ENCODE measurements at regions not wholly inside any gene's neighbourhood (a gene's known extent, or its start where the extent isn't known, plus 50 kb on each side); places are given as distances from the start of the nearest gene placed in this dataset.
"Not testable (repeated sequence)": the region's sequence is repeated elsewhere in the genome, so short reads cannot be mapped to it uniquely, and the experiment has no call there.

DNA sequence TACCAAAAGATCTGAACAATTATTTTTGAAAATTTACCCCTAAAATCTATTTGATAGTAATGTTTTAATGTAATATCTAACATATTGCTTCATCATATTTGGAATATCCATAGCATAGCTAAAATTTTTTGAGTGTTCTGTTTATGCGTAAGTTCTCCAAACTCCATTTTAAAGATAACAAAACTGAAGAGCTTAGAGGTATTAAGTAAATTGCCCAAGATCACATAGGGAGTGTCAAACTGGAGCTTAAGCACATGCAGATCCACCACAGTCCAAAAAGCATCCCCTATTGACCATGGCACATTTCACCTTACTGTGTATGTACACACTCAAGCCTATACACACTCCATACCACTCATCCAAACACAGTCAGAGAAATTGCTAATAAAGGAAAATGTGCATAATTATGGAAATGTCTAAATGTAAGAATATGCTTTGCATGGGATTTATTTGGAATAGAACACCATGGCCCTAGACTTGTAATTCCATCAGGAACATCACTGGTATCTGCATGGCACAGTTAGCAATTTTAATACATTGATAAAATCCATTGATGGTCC is 85.2 kb upstream of the TGFBR2 start:
- no peak for DNase-seq (ENCODE audit: low read depth)

DNA sequence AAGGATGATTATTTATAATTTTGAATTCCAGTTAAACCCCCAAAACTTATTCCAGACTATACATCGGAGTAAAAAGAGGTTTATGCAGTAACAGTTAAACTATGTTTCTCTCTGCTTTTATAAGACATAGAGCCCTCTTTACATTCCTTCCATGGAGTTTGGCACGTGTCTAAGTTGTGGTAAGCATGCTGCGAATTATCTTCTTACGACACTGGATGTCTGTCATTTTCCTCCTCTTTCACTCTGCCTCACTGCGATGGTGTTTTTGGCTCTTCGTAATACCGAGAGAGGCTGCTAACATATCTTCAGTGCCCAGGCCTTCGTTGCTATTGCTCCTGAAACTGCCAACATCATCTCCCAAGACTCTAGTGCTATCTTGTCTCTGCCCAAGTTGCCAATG is 83.9 kb upstream of the TGFBR2 start:
- DNase-seq (ENCODE audit: low read depth): no peak

DNA sequence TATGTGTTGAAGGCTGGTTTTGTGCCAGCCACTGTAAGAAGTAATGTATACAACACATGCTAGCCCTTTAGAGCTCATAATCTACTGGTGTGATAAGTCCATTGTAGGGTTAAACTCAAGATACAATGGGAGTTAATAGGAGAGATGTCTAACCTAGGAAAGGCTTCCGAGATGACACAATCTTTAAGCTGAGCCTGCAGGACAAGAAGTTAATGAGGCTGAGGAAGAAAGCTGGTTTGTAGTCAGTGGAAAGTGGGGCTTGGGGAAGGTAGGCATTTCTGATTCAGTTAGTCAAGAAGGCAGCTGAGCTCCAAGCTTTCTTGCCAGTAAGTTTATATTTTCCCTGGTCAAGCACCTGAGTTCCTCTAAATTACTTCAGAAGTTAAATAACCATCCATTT is 83.0 kb upstream of the TGFBR2 start:
- no peak for DNase-seq (ENCODE audit: low read depth)

DNA sequence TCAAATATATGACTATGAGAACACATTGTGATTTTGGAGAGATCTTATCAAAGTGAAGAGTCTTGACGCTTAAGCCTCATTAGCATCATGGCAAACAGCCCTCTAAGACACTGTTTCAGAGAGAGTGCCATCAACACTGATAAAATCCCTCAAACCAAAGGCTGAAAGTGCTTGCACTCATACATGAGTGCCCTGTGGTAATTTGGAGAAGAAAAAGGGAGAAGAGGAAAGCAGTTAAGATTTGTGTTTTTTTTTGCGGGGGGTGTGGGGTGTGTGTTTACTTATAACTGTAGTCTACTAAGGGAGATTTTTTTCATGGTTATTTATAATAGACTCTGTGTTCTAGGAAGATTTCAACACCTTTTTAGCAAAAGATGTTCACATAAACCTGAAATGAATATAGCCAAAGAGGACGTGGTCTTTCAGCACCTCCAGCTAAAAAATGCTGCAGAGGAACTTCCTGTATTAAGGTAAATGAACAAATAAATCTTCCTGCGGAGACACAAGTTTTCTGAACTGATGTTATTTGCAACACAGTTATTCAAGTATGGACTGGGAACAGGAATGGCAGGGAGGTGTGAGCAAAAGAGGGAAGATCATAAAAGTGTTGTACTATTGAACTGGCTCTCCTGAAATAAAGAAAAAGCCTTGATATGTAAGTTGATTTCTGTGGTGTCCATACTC is 81.9 kb upstream of the TGFBR2 start:
- no peak for DNase-seq (ENCODE audit: low read depth)

DNA sequence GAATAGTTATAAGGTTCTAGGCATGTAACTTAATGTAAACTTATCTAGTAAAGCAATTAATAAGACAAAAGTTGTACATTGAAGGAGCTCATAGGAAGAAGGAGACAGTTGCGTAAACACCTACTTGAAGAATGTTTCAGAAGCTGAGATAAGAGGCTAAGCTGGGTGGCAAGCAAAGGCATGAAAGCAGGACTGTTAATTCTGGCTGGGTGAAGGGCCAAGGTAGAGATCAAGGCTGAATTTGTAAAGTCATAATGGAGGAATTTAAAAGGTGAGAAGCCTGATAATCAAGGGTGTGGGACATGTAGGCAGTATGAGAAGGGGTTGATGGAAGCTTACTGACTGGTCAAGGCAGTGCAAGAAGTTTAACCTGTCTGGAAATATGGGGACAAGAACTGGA is 80.4 kb upstream of the TGFBR2 start:
- no peak for DNase-seq (ENCODE audit: low read depth)

DNA sequence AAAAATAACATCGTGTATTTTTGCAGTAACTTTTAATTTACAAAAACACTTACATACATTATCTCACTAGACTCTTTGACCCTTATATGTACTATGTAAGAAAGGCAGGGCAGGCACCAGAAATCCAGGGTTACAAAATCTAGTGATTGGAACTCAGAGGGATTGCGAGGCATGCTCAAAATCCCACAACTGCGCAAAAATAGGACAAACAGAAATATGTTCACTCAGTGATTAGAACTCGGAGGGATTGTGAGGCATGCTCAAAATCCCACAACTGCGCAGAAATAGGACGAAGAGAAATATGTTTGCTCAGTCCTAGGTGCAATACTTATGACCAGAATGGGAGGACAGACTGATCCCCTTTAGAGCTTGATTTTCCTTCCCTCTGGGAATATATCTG is 79.2 kb upstream of the TGFBR2 start:
- no peak for DNase-seq (ENCODE audit: low read depth)

DNA sequence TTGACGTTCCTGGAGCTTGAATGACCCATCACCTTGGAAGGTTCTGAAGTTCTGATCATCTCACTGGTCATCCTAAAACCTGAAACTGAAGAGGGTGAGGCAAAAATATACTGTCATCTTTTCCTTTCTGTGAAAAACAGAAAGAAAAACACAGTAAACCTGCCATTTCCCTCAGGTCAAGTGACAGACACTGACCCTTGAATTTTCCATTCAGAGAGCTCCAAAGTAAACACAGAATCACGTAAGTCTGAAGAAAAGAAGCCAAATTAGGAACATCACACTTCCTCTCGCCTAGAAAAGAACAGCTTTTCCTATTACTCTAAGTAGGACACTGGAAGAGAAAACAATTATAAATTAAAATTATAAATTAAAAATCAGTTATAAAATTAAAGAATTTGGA is 78.7 kb upstream of the TGFBR2 start:
- no peak for DNase-seq (ENCODE audit: low read depth)

DNA sequence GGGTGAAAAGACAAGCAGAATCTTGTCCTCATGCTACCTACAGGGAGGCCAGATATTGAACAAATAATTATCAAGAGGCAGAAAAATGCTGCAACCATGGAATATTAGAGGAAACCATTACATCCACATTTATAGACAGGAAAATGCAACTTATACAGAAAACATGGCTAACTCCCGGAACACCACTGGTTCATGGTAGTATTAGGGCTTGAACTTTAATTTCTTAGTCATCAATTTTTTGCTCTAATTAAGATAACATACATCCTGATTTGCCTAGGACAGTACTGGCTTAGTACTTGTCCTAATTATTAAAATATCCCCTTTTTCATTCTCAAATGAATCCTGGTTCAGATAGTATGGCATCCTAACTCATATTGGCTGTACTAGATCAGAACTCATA is 76.3 kb upstream of the TGFBR2 start:
- no peak for DNase-seq (ENCODE audit: low read depth)

DNA sequence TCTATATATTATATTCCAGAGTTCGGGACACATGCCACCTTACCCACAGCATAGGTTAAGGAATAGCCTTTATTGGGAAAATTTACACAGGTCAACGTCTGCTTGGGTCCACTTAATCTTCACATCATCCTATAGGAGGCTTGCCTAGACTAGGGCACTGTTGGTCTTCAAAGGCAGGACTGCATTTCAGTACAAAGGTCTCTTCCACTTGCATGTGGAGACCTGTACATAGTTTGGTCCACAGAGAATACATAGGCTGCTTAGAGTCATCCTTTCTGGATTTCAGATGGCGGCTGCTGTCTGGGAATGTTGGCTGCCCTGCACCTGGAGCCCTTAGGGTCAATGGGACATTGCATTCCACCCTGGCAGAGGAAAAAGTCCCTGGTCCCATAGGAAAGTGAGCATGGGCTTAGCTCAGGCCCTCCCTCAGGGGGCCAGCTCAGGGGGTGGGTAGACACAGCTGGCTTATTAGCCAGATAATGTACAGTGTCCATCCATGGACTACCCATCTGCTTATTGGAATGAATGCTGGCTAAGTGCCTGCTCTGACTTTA is 75.3 kb upstream of the TGFBR2 start:
- no peak for DNase-seq (ENCODE audit: low read depth)

DNA sequence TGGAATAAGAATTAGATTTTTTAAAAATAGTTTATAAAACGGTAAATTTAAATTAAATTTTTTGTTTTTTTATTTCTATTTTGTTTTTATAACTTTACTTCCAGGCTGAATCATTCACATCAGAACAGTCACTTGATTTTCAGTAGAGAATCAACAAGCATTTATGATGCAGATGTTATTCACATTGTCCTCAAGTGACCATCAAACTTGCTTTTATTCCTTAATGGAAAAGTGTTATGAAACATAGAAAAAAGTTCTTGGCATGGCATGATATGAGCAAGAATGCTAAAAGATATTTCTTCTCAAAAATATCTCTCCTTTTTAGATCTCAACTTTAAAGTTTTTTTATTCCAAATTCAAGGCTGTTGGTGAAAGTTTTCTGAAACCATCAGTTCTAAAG is 70.9 kb upstream of the TGFBR2 start:
- DNase-seq (ENCODE audit: low read depth): no peak

DNA sequence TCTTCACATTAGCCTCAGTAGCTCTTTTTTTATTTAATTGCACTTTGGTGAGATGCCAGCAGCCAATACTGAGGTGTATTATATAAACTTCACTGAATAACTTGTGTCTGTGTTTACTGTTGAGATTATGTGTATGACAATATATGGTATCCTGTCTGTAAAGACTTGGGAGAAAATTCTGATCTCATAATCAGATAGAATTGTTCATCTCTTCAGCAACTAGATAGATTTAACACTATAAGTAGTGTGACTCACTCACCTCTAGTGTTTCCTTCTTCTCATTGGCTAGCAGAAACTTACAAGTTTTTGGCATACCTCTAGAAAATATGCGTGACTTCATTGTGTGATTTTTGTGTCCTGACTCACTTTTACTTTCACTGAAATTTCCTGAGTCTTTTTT is 67.6 kb upstream of the TGFBR2 start:
- DNase-seq (ENCODE audit: low read depth): no peak

DNA sequence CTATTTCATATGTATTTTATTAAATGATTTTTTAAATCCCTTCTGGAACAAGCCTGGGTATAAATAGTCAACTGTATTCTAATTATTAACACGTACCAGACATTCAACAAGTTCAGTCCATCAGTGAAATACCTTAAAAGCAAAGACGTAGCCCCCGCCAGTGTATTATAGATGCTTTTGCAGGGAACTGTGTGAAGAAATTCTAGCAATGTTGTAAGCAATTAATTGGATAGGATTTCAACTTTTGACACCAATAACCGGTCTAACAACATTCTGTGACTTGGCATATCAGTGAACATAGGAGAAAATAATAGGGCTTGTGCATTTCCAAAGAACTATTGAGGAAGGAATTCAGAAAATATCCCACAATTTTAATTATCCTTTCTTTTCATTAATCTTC is 67.2 kb upstream of the TGFBR2 start:
- no peak for DNase-seq (ENCODE audit: low read depth)

DNA sequence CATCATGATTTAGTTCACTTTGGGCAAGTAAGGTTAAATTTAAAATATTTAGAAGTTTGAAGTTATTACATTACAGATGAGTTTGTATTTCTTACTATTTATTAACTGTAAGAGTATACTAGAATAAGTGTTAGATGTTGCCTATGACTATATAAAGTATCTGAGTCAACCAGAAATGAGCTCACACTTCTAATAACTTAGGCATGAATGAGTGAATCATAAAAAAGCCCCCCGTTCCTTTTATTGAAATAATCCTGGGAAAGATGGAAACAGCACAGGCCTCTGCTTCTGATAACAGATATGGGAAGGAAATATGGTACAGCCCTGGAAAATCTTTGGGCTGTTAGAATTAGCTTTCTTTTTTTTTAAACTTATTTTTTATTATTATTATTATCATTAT is 66.6 kb upstream of the TGFBR2 start:
- no peak for DNase-seq (ENCODE audit: low read depth)

DNA sequence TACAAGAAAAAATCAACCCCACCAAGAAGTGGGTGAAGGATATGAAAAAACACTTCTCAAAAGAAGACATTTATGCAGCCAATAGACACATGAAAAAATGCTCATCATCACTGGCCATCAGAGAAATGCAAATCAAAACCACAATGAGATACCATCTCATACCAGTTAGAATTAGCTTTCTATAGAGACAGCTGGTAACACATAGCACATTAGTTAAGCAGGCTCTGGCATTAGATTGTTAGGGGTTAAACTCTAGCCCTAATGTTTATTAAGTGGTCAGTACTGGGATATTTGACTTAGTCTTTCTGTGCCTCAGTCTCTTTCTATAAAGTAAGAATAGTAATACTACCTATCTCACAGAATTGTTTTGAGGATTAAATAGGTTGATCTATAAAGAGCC is 65.2 kb upstream of the TGFBR2 start:
- not testable (repeated sequence) for DNase-seq (ENCODE audit: low read depth)

DNA sequence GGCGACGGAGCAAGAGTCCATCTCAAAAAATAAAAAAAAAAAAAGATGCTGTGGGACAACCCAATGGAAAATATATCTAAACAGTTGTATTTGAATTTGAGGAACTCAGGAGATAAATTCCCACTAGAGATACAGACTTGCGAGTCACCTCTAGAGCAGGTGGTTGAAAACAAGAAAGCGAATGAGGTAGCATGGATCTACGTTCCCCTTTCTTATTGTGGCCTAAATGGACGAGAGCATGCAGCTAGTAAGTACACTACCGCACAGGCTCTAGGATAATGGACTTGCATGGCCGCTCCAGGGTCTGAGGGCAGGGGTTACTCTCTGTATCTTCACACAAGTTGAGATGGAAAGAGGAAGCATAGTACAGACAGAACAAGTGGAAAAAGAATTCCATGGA is 63.5 kb upstream of the TGFBR2 start:
- DNase-seq (ENCODE audit: low read depth): no peak

DNA sequence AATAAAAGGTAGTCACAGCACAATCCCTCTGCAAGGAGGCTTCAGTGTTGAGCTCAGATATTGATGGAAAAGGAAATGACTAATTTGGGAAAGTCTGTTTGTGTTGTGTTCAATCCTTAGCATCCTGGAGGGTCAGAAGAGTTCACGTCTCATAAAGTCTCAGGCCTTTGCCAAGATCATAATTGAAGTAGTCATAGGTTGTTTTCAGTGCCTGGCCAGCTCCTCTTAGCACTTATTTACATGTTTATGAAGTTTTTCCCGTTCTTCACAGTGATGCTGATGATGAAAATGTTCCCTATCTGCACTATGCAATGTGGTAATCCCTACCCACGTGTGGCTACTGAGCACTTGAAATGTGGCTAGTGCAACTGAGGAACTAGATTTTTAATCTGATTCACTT is 61.6 kb upstream of the TGFBR2 start:
- DNase-seq (ENCODE audit: low read depth): no peak

DNA sequence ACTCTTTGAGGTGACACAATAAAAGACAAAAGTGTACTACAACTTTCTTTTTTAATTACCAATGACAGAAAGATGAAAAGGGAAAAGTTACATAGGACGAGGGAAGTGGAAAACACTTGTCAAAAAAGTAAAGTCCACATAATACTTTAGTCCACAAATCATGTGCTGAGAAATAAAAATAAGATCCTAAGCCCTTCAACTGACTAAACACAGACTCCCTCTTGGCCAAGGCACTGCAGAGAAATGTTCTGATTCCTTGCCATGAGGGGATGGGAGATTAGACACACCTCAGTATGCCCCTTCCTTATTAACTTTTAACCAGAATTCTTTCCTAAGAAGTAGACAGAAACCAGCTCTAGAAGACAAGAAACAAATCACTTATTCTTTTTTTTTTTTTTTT is 59.5 kb upstream of the TGFBR2 start:
- DNase-seq (ENCODE audit: low read depth): no peak

DNA sequence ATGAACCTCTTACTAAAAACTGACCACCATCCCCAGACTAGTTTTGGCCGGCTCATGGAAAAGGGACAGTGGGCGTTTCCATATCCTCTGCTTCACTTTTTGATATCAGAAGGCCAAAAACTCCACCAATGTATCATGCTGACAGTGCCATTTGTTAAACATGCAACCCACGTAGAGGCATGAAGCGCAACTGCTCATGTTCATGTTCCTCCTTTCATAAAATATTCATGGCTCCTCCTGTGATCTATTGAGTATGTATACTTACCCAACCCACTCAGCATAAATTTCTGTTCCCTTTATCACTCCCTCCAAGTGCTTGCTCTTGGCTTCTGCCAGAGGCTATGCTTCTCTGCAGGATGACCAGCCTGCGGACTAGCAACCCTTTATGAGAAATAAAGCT is 58.7 kb upstream of the TGFBR2 start:
- no peak for DNase-seq (ENCODE audit: low read depth)

DNA sequence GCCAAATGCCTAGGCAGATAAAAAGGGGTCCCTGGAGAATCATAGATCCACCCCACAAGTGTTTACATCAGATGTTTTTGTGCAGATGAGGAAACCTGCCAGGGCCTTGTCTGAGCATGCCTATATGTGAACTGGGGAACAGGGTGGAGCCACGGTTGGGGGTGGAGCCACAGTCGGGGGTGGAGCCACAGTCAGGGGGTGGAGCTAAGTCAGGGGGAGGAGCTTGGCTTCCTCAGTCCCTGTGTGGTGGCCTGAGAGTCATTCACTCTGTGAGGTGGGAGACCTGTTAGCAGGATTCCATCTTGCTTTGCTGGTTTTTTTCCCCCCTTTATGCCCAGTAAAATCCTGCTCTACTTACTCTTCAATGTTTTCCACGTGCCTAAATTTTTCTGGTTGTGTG is 57.8 kb upstream of the TGFBR2 start:
- peak; percentile 5 for DNase-seq (ENCODE audit: low read depth)

DNA sequence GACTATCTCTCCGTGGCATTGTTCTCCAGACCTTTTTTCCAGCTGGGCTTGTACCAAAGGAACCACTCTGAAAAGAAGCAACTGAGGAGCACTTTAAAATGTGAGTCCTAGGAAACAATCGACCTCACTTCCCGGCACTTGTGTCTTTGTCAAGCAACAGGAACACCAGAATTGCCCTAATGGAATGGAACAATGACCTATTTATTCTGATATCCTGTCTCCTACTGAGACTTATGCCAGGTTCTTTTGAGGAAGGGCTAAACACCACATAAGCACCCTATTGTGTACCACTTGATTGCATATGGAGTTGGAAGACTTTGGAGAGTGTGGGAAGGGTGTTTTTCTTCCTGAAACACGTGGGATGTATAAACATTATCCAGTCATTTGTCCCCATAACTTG is 56.8 kb upstream of the TGFBR2 start:
- DNase-seq (ENCODE audit: low read depth): no peak

DNA sequence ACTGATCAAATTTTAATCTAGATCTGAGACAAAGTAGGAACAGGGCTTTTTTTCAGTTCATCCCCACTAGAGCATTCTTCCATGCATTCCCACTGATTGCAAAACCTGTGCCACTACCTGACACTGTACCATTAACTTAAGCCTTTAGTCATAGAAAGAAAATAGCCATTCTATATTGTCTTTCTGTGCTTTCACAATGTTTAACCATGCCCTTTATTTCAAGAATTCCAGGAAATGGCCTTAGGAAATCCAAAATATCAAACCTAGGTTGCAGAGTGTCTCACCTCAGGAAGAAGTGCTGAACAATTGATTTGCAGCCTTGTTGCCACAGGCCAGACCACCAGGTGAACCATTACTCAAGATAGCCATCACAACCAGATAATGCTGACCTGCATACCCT is 56.2 kb upstream of the TGFBR2 start:
- DNase-seq (ENCODE audit: low read depth): no peak

DNA sequence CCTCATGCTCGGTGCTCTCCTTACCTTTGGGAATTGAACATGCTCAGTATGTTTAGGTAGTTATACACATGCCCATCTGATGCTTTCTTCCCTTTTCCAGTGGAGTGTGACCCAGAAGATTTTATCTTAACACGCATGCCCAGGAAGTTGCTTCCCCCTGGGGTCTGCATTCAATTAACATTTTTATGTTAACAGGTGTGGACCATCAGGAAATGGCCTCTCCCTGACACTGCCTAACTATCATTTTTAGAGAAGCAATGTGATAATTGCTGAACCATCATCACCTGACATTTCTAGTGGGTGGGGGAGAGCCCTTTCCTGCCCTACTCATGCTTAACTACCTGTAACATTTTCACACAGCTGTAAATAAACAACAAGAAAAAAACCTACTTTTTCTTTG is 55.1 kb upstream of the TGFBR2 start:
- no peak for DNase-seq (ENCODE audit: low read depth)

DNA sequence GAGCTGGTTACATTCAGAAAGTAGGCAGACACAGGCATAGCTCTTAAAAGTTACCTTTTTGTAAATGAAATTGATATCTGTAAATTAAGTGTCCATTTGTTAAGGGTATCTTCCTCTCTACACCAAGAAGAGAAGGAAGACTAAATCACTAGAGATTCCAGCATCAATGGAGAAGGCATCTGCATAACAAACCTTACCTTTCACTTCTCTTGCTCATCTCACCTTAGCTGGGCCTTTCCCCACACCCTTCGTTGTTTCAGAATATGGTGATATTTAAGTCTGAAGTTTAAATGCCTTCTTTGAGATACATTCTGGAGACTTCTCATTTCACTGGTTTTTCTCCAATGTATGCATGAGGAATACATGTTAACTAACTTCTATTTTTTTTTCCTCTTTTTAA is 54.5 kb upstream of the TGFBR2 start:
- DNase-seq (ENCODE audit: low read depth): no peak

DNA sequence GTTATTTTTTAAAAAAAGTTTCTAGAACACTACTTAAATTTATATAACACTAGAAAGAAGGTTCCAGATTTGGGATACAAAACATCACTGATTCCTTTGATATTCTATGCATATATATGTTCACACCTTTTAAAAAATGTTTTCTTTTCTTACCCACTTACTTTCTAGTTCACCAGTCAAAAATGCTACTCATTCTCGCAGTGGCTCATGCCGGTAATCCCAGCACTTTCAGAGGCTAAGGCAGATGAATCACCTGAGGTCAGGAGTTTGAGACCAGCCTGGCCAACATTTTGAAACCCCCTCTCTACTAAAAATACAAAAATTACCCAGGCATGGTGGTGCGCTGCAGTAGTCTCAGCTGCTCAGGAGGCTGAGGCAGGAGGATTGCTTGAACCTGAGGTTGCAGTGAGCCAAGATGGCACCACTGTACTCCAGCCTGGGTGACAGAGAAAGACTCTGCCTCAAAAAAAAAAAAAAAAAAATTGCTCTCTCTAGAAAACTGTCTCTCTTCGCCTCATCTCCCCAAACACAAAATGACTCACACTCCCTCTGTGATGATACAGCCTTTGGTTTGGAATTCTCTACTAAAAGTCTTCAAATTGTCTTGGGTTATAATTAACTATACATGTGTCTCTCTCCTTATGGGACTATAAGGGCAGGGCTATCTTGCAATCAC is 52.6 kb upstream of the TGFBR2 start:
- DNase-seq (ENCODE audit: low read depth): no peak

All from stimulated activated CD8-positive, alpha-beta memory T cell treated with anti-CD3 and anti-CD28 coated beads, Interleukin-15, amount 100 ng/mL, for 24 hours (primary cell).